HL-60 (cell line): ENCODE measurements at regions not wholly inside any gene's neighbourhood (a gene's known extent, or its start where the extent isn't known, plus 50 kb on each side); places are given as distances from the start of the nearest gene placed in this dataset.

Experiments used
- DNase-seq, 2 experiments: peaks; one replicate each; pipeline ENCODE4 v3.0.0-alpha.2; 2010 to 2020; ENCODE audit warnings: low read depth in 1 of 2, low spot score in 1 of 2
- H3K27ac ChIP-seq: fragments of 250-450 bp; sonication (Bioruptor Pico); replicated peaks from 2 replicates; pipeline ENCODE4 v1.5.1; 2020; ENCODE audit warnings: mild to moderate bottlenecking, moderate library complexity
- H3K27me3 ChIP-seq: fragments of 250-450 bp; sonication (Bioruptor Pico); 2 replicates; pipeline ENCODE4 v1.5.1; 2021; ENCODE audit warnings: mild to moderate bottlenecking, moderate library complexity; ENCODE audit not compliant: insufficient read depth, poor library complexity, severe bottlenecking
- H3K4me3 ChIP-seq: replicated peaks from 2 replicates; pipeline ENCODE4 v1.5.1; 2011; ENCODE audit warnings: mild to moderate bottlenecking, control low read depth, low read length; ENCODE audit not compliant: insufficient read depth
- CTCF ChIP-seq: IDR thresholded peaks from one replicate; pipeline ENCODE4 v1.5.1; 2011; ENCODE audit warnings: low read length, control low read depth, inconsistent platforms; ENCODE audit not compliant: insufficient read depth
- GABPA ChIP-seq: IDR thresholded peaks from 2 replicates; pipeline ENCODE4 v1.6.1; 2012; ENCODE audit warnings: low read depth
- POLR2AphosphoS5 ChIP-seq: IDR thresholded peaks from 2 replicates; pipeline ENCODE4 v1.6.1; 2012; ENCODE audit warnings: low read depth
- REST ChIP-seq: IDR thresholded peaks from 2 replicates; pipeline ENCODE4 v1.6.1; 2012; ENCODE audit warnings: low read depth; ENCODE audit not compliant: insufficient replicate concordance
- SPI1 ChIP-seq: IDR thresholded peaks from 2 replicates; pipeline ENCODE4 v1.6.1; 2012; ENCODE audit warnings: low read depth, mild to moderate bottlenecking, borderline replicate concordance

- H3K27ac ChIP-seq = no peak overlapping the region
- no peaks in the 10 kb centered on the region for H3K27me3 ChIP-seq
- no peak overlapping the region for H3K4me3 ChIP-seq
- no peak for DNase-seq
- no peak for TF ChIP-seq SPI1
- no peak for TF ChIP-seq POLR2AphosphoS5
- no peak for TF ChIP-seq REST
- no peak for TF ChIP-seq CTCF
- TF ChIP-seq GABPA = no peak
Observed at GRCh38 chr15:69896606-69897005, 201.1 kb downstream of the TLE3 start.

GRCh38 chr15:69897061-69897460, 200.7 kb downstream of the TLE3 start:
- H3K4me3 ChIP-seq = no peak overlapping the region

More at GRCh38 chr15:69897061-69897460, 200.7 kb downstream of the TLE3 start:
- TF ChIP-seq POLR2AphosphoS5 (no peak), CTCF (no peak), REST (no peak), SPI1 (no peak), GABPA (no peak)
- no peak overlapping the region for H3K27ac ChIP-seq
- DNase-seq = no peak
- H3K27me3 ChIP-seq = no peaks in the 10 kb centered on the region
